GM23338 (cell line): ENCODE measurements at regions not wholly inside any gene's neighbourhood (a gene's known extent, or its start where the extent isn't known, plus 50 kb on each side); places are given as distances from the start of the nearest gene placed in this dataset.

Source experiments
- ATAC-seq: fragments of 200-7000 bp; cut with Tn5 transposase; 3 replicates; pipeline ENCODE4 v1.9.1; 2020
- DNase-seq: peaks from one replicate; pipeline ENCODE4 v3.0.0-alpha.2; 2015; ENCODE audit warnings: low spot score
- H2AFZ ChIP-seq: fragments of 200-600 bp; sonication (generic); 2 replicates; pipeline ENCODE4 v1.8.0; 2016; ENCODE audit warnings: antibody characterized with exemption, mild to moderate bottlenecking, moderate library complexity
- H3F3A ChIP-seq: fragments of 200-600 bp; sonication (generic); replicated peaks from 2 replicates; pipeline ENCODE4 v1.8.0; 2017; ENCODE audit warnings: antibody characterized with exemption, mixed run types, low read depth
- H3K27ac ChIP-seq: fragments of 200-600 bp; sonication (generic); 2 replicates; pipeline ENCODE4 v1.6.1; 2016; ENCODE audit warnings: low read depth
- H3K27me3 ChIP-seq: fragments of 200-600 bp; sonication (generic); 2 replicates; pipeline ENCODE4 v1.8.0; 2016; ENCODE audit warnings: mild to moderate bottlenecking, mixed run types, moderate library complexity; ENCODE audit not compliant: insufficient read depth
- H3K36me3 ChIP-seq: fragments of 200-600 bp; sonication (generic); 2 replicates; pipeline ENCODE4 v1.8.0; 2016; ENCODE audit warnings: mild to moderate bottlenecking; ENCODE audit not compliant: insufficient read depth
- H3K4me1 ChIP-seq: fragments of 200-600 bp; sonication (generic); 2 replicates; pipeline ENCODE4 v1.8.0; 2016; ENCODE audit warnings: mild to moderate bottlenecking, moderate library complexity; ENCODE audit not compliant: insufficient read depth
- H3K4me2 ChIP-seq: fragments of 200-600 bp; sonication (generic); 2 replicates; pipeline ENCODE4 v1.7.1; 2017; ENCODE audit warnings: mixed run types
- H3K4me3 ChIP-seq: fragments of 200-600 bp; sonication (generic); 2 replicates; pipeline ENCODE4 v1.6.1; 2016; ENCODE audit warnings: mixed run types
- H3K79me2 ChIP-seq: fragments of 200-600 bp; sonication (generic); replicated peaks from 2 replicates; pipeline ENCODE4 v1.8.0; 2017; ENCODE audit warnings: mild to moderate bottlenecking; ENCODE audit not compliant: insufficient read depth
- H3K9me2 ChIP-seq: fragments of 200-600 bp; sonication (generic); 2 replicates; pipeline ENCODE4 v1.8.0; 2017; ENCODE audit not compliant: insufficient read depth
- H4K20me1 ChIP-seq: fragments of 200-600 bp; sonication (generic); replicated peaks from 2 replicates; pipeline ENCODE4 v1.8.0; 2017; ENCODE audit warnings: mild to moderate bottlenecking; ENCODE audit not compliant: insufficient read depth
- H3K27ac Mint-ChIP-seq: 2 replicates; pipeline ENCODE4 v1.8.0; 2020; ENCODE audit warnings: inconsistent platforms, mild to moderate bottlenecking, moderate library complexity, mixed read lengths
- H3K27me3 Mint-ChIP-seq: 3 replicates; pipeline ENCODE4 v1.8.0; 2022; ENCODE audit warnings: low read depth, mild to moderate bottlenecking, moderate library complexity, mixed read lengths, inconsistent platforms; ENCODE audit not compliant: insufficient read depth, poor library complexity
- H3K36me3 Mint-ChIP-seq: 3 replicates; pipeline ENCODE4 v1.8.0; 2021; ENCODE audit warnings: low read depth, mild to moderate bottlenecking, inconsistent platforms, moderate library complexity, mixed read lengths
- H3K4me1 Mint-ChIP-seq: 3 replicates; pipeline ENCODE4 v1.8.0; 2020; ENCODE audit warnings: mild to moderate bottlenecking, inconsistent platforms, mixed read lengths
- H3K4me3 Mint-ChIP-seq: 3 replicates; pipeline ENCODE4 v1.8.0; 2021; ENCODE audit warnings: moderate library complexity, mild to moderate bottlenecking, inconsistent platforms, mixed read lengths
- H3K9me3 Mint-ChIP-seq: 3 replicates; pipeline ENCODE4 v1.8.0; 2020; ENCODE audit warnings: moderate library complexity, mild to moderate bottlenecking, inconsistent platforms, mixed read lengths
- CREB1 ChIP-seq: fragments of 250-450 bp; sonication (Bioruptor Pico); IDR thresholded peaks from 2 replicates; pipeline ENCODE4 v1.5.0; 2020; ENCODE audit warnings: low read depth, mild to moderate bottlenecking, moderate library complexity
- EZH2 ChIP-seq: fragments of 200-600 bp; sonication (generic); IDR thresholded peaks from one replicate; pipeline ENCODE4 v1.8.0; 2017; ENCODE audit warnings: antibody characterized with exemption, mild to moderate bottlenecking, low read depth; ENCODE audit not compliant: unreplicated experiment
- EZH2phosphoT487 ChIP-seq: fragments of 200-600 bp; sonication (generic); IDR thresholded peaks from one replicate; pipeline ENCODE4 v1.8.1; 2018; ENCODE audit warnings: antibody characterized with exemption; ENCODE audit not compliant: unreplicated experiment
- JUNB ChIP-seq: IDR thresholded peaks from one replicate; pipeline ENCODE4 v1.6.1; 2016; ENCODE audit warnings: antibody characterized with exemption; ENCODE audit not compliant: unreplicated experiment
- NANOG ChIP-seq: IDR thresholded peaks from 2 replicates; pipeline ENCODE4 v1.6.1; 2016; ENCODE audit warnings: antibody characterized with exemption, borderline replicate concordance
- POLR2AphosphoS5 ChIP-seq: IDR thresholded peaks from 2 replicates; pipeline ENCODE4 v1.6.1; 2016; ENCODE audit warnings: antibody characterized with exemption, low read depth
- ZNF114 ChIP-seq: fragments of 250-450 bp; sonication (Bioruptor Pico); IDR thresholded peaks from 2 replicates; pipeline ENCODE4 v1.5.0; 2020; ENCODE audit warnings: mild to moderate bottlenecking, moderate library complexity
- ZNF331 ChIP-seq: fragments of 250-450 bp; sonication (Bioruptor Pico); IDR thresholded peaks from 2 replicates; pipeline ENCODE4 v1.5.0; 2020; ENCODE audit warnings: low read depth, mild to moderate bottlenecking, moderate library complexity
- TF ChIP-seq, protein P1 (sequence below): IDR thresholded peaks from 2 replicates; pipeline ENCODE4 v1.6.1; 2016; ENCODE audit warnings: antibody characterized with exemption
- TF ChIP-seq, protein P2 (sequence below): fragments of 250-450 bp; sonication (Bioruptor Pico); IDR thresholded peaks from 2 replicates; pipeline ENCODE4 v1.5.0; 2020; ENCODE audit warnings: mild to moderate bottlenecking, moderate library complexity

DNA sequence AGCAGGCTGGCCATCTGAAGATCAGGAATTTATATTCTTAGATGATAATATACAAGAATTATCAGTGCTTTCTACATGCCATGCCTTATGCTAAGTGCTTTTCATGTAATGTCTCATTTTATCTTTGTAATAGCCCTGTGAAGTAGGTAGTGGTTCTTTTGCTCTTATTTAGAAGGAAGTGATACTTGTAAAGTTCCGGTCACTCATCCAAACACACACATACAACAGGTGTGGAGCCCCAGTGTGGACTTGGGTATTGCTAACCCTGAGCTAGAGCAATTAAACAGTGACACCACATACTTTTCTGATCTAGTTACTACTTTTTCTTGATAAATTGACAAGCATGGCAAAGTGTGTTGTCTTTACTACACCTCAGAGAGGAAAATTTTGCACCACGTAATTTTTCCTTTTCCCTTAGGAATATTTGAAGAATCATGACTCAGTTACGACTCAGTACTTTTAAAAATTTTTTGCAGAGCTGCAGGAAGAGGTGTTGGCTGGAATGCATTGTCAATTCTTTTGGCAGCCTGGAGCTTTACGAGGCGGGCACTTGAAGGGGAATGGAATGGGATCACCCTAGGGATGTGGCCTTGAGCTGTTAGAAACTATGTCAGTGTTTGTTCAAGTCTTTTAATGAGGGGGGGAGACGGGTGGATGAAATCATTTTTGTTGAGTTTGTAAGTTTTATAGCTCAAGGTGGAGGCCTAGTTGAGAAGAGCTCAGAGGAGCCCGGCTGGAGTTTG, 212.5 kb upstream of the CELF2 start:
- no peak for ATAC-seq
- Histone ChIP-seq H3K36me3 (no peaks in the 10 kb centered on the region), H3K9me2 (peaks cover 10% of the 10 kb centered on the region), H3F3A (no peaks in the 10 kb centered on the region), H3K27ac (no peak overlapping the region), H3K79me2 (no peaks in the 10 kb centered on the region), H3K4me1 (no peaks in the 10 kb centered on the region), H4K20me1 (no peaks in the 10 kb centered on the region), H3K4me3 (no peak overlapping the region), H3K4me2 (no peak overlapping the region), H2AFZ (no peak overlapping the region), H3K27me3 (no peaks in the 10 kb centered on the region)
- no peak overlapping the region for H3K4me3 Mint-ChIP-seq
- H3K27ac Mint-ChIP-seq = no peak overlapping the region
- no peaks in the 10 kb centered on the region for H3K9me3 Mint-ChIP-seq
- H3K36me3 Mint-ChIP-seq = no peaks in the 10 kb centered on the region; the same call in 2 of the 3 replicates
- no peak for TF ChIP-seq NANOG
- TF ChIP-seq ZNF114 (CRISPR knock-in tag) = no peak
- no peak for TF ChIP-seq EZH2phosphoT487
- TF ChIP-seq EZH2 = no peak
- no peak for TF ChIP-seq CREB1 (CRISPR knock-in tag)
- TF ChIP-seq, protein P1, sequence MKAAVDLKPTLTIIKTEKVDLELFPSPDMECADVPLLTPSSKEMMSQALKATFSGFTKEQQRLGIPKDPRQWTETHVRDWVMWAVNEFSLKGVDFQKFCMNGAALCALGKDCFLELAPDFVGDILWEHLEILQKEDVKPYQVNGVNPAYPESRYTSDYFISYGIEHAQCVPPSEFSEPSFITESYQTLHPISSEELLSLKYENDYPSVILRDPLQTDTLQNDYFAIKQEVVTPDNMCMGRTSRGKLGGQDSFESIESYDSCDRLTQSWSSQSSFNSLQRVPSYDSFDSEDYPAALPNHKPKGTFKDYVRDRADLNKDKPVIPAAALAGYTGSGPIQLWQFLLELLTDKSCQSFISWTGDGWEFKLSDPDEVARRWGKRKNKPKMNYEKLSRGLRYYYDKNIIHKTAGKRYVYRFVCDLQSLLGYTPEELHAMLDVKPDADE = no peak
- TF ChIP-seq, protein P2, sequence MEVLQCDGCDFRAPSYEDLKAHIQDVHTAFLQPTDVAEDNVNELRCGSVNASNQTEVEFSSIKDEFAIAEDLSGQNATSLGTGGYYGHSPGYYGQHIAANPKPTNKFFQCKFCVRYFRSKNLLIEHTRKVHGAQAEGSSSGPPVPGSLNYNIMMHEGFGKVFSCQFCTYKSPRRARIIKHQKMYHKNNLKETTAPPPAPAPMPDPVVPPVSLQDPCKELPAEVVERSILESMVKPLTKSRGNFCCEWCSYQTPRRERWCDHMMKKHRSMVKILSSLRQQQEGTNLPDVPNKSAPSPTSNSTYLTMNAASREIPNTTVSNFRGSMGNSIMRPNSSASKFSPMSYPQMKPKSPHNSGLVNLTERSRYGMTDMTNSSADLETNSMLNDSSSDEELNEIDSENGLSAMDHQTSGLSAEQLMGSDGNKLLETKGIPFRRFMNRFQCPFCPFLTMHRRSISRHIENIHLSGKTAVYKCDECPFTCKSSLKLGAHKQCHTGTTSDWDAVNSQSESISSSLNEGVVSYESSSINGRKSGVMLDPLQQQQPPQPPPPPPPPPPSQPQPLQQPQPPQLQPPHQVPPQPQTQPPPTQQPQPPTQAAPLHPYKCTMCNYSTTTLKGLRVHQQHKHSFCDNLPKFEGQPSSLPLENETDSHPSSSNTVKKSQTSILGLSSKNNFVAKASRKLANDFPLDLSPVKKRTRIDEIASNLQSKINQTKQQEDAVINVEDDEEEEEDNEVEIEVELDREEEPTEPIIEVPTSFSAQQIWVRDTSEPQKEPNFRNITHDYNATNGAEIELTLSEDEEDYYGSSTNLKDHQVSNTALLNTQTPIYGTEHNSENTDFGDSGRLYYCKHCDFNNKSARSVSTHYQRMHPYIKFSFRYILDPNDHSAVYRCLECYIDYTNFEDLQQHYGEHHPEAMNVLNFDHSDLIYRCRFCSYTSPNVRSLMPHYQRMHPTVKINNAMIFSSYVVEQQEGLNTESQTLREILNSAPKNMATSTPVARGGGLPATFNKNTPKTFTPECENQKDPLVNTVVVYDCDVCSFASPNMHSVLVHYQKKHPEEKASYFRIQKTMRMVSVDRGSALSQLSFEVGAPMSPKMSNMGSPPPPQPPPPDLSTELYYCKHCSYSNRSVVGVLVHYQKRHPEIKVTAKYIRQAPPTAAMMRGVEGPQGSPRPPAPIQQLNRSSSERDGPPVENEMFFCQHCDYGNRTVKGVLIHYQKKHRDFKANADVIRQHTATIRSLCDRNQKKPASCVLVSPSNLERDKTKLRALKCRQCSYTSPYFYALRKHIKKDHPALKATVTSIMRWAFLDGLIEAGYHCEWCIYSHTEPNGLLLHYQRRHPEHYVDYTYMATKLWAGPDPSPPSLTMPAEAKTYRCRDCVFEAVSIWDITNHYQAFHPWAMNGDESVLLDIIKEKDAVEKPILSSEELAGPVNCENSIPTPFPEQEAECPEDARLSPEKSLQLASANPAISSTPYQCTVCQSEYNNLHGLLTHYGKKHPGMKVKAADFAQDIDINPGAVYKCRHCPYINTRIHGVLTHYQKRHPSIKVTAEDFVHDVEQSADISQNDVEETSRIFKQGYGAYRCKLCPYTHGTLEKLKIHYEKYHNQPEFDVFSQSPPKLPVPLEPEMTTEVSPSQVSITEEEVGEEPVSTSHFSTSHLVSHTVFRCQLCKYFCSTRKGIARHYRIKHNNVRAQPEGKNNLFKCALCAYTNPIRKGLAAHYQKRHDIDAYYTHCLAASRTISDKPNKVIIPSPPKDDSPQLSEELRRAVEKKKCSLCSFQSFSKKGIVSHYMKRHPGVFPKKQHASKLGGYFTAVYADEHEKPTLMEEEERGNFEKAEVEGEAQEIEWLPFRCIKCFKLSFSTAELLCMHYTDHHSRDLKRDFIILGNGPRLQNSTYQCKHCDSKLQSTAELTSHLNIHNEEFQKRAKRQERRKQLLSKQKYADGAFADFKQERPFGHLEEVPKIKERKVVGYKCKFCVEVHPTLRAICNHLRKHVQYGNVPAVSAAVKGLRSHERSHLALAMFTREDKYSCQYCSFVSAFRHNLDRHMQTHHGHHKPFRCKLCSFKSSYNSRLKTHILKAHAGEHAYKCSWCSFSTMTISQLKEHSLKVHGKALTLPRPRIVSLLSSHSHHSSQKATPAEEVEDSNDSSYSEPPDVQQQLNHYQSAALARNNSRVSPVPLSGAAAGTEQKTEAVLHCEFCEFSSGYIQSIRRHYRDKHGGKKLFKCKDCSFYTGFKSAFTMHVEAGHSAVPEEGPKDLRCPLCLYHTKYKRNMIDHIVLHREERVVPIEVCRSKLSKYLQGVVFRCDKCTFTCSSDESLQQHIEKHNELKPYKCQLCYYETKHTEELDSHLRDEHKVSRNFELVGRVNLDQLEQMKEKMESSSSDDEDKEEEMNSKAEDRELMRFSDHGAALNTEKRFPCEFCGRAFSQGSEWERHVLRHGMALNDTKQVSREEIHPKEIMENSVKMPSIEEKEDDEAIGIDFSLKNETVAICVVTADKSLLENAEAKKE = no peak
- TF ChIP-seq POLR2AphosphoS5 = no peak
- TF ChIP-seq ZNF331 (CRISPR knock-in tag) = no peak
- TF ChIP-seq JUNB = no peak
- peaks cover 9% of the 10 kb centered on the region for H3K4me1 Mint-ChIP-seq
- DNase-seq = no peak
- peaks cover 2% of the 10 kb centered on the region for H3K27me3 Mint-ChIP-seq
